ENCODE measurements at regions not wholly inside any gene's neighbourhood (a gene's known extent, or its start where the extent isn't known, plus 50 kb on each side); places are given as distances from the start of the nearest gene placed in this dataset.
"Not testable (repeated sequence)": the region's sequence is repeated elsewhere in the genome, so short reads cannot be mapped to it uniquely, and the experiment has no call there.

DNA sequence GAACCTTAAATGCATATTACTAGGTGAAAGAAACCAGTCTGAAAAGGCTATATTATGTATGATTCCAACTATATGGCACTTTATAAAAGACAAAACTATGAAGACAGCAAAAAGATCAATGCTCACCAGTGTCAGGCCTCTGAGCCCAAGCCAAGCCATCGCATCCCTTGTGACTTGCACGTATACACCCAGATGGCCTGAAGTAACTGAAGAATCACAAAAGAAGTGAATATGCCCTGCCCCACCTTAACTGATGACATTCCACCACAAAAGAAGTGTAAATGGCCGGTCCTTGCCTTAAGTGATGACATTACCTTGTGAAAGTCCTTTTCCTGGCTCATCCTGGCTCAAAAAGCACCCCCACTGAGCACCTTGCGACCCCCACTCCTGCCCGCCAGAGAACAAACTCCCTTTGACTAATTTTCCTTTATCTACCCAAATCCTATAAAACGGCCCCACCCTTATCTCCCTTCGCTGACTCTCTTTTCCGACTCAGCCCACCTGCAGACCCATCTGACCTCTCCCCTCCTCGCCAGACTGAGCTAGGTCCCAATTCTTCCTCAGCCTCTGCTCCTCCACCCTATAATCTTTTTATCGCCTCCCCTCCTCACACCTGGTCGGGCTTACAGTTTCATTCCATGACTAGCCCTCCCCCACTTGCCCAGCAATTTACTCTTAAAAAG is 1239.5 kb downstream of the OLFM4 start:
- not testable (repeated sequence) for ATAC-seq

DNA sequence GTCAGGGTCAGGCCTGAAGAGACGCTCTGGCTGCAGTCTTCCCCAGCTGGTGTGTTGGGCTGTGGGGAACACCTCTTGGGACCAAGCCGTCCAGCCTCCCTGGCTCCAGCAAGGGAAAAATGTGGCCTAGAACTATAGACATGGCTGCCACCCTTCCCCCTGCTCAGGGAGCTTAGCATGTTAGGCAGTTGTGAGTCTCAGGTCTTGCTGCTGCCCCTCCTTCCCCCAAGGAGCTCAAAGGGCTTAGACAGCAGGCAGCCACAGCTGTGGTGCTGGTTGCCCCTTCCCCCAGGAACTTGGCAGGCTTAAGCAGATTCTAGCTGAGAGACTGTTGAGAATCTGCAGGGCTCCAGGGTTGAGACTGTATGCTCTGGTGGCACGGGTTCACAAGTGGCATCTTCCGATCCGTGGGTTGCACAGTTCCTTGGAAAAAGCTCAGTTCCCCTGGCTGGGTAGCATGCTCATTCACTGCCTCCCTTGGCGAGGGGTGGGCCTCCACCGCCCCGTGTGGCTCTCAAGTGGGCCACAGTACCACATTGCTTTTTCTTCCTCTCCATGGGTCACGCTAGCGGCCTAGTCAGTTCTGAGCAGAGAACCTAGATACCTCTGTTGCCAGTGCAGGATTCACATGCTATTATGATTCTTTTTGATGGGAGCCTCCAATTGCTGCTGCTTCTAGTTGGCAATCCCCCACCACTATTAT is 1258.6 kb downstream of the OLFM4 start:
- ATAC-seq, result no peak

DNA sequence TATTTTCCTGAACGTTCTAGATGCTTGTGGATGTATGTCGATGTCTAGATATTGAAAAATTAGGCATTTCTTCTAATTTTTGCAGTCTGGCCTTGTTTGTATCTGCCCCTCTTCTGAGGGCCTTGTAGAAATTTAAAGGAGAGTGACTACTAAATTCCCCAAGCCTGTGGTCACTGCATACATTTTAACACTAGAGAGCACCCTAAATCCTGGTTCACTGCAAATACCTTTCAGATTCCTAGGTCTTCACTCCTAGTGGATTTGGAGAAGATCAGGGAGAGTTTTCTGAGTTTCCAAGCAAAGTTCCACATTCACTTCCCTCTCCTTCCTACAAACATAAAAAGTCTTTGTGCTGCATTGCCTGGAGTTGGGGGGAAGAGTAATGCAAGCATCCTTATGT is 1272.5 kb downstream of the OLFM4 start:
- no peak for ATAC-seq

DNA sequence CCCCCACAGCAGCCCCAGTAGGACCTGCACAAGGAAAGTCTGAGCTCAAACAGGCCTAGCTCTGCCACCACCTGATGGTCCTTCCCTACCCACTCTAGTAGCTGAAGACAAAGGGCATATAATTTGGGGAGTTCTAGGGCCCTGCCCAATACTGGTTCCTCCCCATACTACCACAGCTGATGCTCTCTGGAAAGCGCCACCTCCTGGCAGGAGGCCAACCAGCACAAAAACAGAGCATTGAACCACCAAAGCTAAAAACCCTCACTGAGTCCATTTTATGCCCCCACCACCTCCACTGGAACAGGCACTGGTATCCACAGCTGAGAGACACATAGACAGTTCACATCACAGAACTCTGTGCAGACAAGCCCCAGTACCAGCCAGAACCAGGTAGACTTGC is 1276.8 kb downstream of the OLFM4 start:
- no peak for ATAC-seq

DNA sequence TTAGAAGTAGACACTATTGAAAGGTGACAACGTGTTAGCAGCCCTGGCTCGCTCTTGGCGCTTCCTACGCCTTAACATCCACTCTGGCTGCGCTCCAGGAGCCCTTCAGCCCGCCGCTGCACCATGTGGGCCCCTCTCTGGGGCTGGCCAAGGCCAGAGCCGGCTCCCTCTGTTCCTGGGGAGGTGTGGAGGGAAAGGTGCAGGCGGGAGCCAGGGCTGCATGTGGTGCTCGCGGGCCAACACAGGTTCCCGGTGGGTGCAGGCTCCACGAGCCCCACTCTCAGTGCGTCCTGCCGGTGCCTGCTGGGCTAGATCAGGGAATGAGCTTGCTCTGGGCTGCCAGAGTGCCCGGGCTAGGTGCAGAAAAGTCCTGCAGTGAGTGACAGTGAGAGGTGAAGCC is 1284.3 kb downstream of the OLFM4 start:
- no peak for ATAC-seq

DNA sequence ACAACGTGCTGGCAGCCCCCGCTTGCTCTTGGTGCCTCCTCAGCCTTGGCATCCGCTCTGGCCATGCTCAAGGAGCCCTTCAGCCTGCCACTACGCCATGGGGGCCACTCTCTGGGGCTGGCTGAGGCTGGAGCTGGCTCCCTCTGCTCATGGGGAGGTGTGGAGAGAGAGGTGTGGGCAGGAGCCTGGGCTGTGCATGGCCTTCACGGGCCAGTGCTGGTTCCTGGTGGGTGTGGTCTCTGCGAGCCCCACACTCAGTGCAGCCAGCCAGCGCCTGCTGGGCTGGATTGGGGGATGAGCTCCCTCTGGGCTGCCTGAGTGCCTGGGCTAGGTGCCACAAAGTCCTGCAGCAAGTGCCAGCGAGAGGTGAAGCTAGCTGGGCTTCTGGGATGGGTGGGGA is 1289.1 kb downstream of the OLFM4 start:
- ATAC-seq, result no peak

DNA sequence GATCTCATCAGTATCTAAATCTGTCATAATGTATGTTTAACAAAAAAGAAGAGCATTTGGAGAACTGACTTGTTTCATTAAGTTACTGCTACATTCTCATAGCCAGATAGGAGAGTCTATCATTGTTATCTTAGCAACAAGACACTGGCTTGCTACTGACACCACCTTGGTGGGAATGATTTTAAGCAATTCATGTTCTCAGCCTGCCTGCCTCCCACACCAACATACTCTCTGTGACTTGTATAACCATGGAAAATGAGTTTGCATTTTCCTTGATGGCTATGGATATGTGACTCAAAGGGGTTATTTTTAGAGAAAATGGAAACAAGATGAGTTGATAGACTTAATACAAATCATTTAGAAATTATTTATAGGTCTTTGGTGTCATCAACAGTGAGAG is 1308.9 kb downstream of the OLFM4 start:
- ATAC-seq, result no peak

DNA sequence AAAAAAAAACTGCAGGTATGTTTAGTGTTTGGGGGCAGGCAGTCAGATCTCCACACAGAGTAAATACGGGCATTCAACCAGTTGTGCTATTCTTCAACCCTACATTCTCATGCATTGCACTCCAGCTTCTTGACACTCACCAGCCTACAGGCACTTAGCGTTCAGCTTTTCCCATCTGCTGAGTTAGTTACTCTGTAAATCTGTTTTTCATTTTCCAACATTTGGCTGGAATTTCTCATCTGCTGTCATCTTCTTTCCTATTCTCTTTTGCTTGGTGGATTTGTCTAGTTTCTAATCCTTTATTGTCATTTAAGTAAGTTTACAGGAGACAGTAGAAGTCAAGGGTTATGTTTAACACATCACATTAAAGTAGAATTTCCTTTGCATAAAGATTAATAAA is 1318.9 kb downstream of the OLFM4 start:
- ATAC-seq, result no peak

DNA sequence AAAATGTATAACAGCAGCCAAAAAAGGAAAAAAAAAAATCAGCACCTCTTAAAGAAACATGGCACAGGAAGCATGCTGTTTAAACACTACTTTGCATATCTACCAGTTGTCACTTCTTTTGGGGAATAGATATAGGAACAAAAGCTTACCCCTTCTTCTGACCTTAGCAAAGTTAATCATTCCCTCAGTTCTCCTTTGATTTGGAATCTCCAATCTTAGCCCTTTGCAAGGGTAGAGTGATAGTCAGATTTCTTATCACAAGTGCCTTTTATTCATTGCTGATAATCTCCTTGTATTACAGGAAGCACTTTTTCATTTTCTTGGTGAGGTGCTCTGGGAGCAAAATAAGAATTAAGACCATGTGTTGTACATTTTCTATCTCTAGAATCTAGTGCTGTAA is 1327.6 kb downstream of the OLFM4 start:
- ATAC-seq, result no peak

DNA sequence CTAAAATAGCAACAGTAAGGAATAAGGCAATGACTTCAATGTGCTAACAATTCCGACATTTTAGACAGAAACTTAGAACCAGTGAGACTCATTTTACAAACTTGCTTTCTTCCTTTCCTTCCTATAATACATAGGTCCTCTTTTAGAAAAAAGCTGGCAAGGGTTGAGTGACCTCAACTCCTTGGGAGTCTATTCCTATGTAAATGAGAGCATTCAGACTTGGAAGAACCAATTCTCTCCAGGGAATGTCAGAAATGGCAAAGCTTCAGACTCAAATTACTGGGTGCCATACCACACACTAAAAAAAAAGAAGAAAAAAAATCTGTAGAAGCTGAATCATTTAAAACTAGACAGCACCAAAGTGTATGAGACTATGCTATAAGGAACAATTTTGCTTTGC is 1328.2 kb downstream of the OLFM4 start:
- ATAC-seq, result no peak

DNA sequence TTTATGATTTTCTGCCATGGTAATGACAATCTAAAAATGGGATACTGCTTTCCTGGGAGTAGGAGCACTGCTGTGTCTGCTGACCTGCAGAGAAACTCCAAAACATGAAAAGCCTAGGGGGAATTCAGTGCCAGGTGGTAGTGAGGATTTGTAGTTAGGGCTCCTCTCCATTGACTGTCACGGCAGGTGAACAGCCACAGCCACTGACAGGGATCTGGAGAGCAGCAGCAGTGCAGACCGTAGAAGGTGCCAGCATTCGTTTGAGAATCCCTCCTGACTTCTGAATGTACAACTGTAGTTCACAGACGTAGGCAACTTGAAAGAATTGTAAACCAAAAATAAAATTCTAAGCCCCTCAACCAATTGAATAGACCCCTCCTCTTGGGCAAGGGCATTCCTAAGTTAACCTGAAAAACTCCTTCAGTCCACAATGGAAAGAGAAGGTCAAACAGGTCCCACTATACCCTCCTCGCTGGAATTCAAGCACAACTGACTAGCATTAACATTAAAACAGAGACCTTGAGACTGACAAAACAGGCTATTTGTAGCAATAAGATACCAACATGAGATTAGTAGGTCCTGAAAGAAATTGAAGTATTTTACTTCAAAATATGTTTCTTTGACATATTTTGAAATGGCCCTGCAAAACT is 1328.8 kb downstream of the OLFM4 start:
- ATAC-seq, result no peak

DNA sequence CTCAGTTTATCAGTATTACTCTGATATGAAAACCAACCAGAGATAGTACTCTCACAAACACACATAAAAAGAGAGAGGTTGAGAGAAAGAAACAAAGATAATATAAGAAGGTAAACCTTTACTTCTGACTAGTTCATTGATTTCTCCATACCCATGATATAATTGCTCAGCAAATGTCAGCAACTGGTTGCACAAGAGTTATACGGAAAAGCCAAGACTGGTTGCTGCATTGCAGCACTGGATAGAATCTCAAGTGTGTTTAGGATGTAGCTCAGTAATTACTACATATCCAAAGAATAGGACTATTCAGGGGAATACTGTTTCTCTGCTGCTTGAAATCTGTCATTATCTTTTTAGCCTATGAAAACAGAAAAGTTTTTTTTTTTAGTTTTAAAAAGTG is 1332.8 kb downstream of the OLFM4 start:
- no peak for ATAC-seq

DNA sequence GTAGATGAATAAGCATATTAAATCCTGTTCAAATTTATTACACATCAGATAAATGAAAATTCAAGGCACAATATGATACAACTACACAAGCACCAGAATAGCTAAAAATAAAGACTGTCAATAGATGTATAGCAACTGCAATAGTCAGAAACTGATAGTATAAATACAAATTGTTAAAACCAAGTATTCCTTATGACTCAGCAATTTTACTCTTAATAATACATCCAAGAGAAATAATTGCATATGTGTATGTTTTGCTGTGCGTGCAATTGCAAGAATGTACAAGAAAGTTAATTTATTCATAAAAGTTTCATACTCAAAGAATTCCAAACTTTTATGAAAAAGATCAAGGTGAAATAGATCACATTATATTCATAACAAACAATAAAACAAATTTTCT is 1338.1 kb downstream of the OLFM4 start:
- no peak for ATAC-seq

DNA sequence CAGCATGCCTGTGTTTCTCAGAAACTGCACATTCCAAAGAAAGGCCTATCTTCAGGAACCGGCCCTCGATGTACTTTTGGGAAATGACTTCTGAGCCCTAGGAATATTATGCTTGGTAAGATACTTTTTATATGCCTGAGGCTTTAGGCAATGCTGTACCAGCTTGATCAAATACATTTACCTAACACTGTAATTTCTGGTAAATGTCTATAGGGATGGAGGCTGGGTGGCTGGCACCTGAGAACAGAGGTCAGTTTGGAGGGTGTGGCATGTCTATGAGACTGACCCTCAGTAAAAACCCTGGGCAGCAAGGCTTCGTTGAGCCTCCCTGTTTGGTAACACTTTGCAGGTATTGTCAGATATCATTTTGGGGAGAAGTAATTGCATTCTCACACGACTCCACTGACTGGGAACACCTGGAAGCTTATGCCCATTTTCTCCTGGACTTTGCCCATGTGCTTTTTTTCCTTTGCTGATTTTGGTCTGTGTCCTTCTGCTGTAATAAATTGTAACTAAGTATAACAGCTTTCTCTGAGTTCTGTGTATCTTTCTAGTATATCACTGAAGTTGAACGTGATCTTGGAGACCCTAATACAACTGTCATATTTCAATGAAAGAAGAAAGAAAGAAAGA is 1339.1 kb downstream of the OLFM4 start:
- no peak for ATAC-seq

DNA sequence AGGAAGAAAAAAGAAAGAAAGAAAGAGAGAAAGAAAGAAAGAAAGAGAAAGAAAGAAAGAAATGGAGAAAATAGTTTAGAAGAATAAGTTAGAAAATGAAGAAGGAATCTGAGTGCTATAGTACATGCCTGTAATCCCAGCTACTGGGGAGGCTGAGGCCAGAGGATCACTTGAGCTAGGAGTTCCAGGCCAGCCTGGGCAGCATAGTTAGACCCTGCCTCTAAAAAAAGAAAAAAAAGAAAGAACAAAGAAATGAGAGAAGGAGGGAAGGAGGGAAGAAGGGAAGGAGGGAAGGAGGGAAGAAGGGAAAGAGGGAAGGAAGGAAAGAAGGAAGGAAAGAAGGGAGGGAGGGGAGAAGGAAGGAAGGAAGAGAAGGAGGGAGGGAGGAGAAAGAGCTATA is 1339.8 kb downstream of the OLFM4 start:
- ATAC-seq, result no peak

DNA sequence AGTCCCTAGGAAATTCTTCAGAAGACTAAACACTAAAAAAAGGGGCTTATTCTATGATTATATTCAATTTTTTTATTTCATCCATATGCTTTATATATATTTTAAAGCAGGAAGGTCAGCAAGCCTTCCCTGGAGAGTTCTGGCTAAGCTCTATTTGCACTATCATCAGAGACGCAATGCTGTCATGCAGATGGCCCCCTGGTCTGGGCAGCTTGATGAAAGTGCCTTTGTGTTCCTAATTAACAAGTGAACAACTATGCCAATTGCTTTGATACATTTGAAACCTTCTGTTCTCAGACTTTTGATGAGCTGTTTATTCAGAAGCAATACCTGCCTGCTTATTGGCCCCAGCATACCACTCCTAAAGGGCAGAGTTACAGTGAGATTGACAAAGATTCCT is 1344.6 kb downstream of the OLFM4 start:
- no peak for ATAC-seq

DNA sequence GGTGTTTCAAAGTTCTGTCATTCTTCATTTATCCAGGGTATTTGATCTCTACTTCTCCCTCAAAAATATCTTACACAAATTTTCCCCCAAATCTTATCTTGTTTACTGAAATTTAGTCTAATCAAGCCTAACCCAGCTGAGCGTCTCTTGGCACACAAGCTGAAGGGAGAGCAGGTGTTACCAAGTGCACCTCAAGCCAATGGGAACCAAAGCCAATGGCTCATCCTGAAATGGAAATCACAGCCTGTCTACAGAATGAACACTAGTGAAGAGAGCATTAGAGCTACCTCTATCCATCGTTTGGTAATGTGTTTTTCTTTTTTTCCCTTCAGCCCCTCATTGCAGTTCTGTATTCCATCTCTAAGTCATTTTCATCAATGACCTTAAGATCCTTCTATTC is 1350.8 kb downstream of the OLFM4 start:
- ATAC-seq, result no peak

DNA sequence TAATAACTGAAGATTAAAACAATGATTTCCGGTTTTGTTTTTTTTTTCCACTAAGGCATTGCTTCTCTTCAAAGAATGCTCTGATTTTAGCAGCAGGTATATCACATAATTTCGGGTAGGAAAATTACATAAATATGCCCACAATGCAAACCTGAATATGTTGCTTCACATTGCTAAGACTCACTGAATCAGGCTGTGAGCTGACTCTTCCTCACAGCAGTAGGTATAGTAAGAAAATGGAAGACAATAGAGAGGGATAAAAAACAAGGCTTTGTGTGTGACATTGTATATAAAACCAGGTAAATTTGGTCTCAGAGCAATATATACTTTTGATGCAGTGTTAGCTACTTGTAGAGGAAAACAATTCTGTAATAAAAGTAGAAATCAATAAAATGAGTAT is 1355.0 kb downstream of the OLFM4 start:
- no peak for ATAC-seq

DNA sequence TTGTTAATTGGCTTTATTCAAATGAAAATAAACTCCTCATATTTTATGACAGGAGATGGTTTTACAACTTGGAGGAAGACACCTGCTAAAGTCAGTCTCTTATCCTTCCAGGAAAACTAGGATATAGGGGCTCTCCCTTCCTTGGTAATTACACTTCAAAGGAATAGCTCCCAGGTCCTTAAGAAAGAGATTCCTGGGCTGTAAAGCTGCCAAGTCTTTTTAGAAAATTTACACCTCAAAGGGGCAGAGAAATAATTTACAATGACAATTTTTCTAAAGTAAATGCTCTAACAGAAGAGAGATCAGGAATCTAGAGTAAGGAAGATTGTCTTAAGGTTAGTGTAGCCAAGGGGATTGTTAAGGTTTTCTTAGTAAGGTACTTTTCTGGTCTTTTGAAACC is 1359.0 kb downstream of the OLFM4 start:
- no peak for ATAC-seq

DNA sequence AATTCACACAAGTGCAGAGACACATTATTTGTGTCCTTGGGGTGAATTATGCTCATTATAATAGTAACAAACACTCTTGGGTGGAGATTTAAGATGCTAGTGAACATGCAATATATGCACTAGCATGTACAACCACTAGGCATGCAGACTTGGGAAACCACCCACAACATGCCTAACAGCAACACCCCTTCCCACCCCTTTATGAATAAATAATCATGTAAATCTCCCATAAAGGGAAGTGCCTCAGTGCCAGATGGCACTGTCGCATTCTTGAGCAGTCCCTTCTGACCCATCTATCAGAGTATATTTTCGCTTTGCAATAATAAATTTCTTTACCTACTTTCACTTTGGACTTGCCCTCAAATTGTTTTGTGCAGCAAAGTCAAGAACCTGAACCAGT is 1362.2 kb downstream of the OLFM4 start:
- no peak for ATAC-seq

DNA sequence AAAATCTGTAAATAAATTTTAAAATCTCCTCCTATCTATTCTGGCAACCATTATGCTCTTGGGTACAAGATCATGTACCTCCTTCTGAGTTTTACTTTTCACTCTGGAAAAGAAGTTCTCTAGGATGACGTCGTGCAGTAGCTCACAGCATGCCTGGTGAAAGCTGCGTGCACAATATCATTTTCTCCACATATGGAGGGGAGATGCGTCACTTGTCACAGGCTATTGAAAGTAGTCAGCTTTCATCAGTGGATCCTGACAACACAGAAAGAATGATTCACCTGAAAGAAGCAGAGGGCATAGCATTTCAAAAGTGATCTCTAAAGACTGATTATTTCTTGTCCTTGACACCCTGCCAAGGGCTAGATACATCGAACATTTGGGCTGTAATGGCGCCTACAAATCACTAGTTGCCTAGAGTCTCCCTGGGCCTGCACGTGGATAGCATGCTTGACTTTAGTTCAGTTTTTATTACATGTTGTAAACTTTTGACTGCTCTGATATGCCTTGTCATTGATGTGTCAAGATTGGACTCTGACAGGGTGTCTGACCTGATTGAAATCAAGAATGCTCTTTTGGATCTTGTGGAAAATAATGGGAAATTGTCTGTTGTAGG is 1365.6 kb downstream of the OLFM4 start:
- ATAC-seq, result no peak

DNA sequence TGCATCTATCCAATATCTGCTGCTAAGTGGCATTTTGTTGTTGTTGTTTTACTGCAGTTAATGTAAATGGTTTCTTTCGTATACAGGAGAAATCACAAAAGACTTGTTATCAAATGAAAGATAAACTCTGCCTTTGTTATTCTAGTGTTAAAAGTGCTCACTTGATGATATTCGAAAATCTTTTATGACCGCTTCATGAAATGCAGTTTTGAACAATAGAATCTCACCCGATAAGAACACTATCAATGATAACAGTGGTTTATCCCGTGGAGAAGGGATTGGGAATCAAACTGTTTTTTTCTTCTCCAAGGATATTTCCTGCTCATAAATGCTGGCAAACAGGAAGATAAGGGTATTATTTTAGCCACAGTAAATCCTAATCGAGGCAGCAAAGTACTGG is 1366.3 kb downstream of the OLFM4 start:
- ATAC-seq, result no peak

DNA sequence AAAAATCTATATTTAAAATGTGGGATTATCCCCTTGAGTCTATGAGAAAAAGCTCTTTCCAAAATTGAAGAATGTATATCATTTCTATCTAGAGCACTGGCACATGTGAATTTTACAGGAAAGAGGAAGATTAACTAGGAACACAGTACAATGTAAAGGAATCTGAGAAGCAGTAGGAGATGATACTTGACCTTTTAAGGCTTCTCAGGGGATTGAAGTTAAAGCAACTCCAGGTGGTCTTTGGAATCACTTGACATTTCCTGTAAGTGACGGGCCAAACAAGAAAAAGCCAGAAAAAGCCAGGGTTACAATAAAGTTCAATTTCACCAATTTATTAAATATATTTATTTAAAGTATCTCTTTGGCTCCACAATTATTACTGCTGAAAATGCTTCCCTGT is 1373.9 kb downstream of the OLFM4 start:
- ATAC-seq, result no peak
